Activated CD4-positive, alpha-beta T cell treated with anti-CD3 and anti-CD28 coated beads, Interleukin-2, amount 50 U/mL, for 16 hours (primary cell): ENCODE measurements at regions not wholly inside any gene's neighbourhood (a gene's known extent, or its start where the extent isn't known, plus 50 kb on each side); places are given as distances from the start of the nearest gene placed in this dataset.
"Not testable (repeated sequence)": the region's sequence is repeated elsewhere in the genome, so short reads cannot be mapped to it uniquely, and the experiment has no call there.

Experiments
- DNase-seq: peaks from one replicate; pipeline ENCODE4 v3.0.0-alpha.2; 2020

GRCh38 chr5:118551031-118551430 lies 437.3 kb downstream of the DTWD2 start:
- DNase-seq, result no peak

- DNase-seq, result no peak
Measured at GRCh38 chr5:118548761-118549720, 439.3 kb downstream of the DTWD2 start.

GRCh38 chr5:118545470-118545869 lies 442.9 kb downstream of the DTWD2 start:
- no peak for DNase-seq

GRCh38 chr5:118544887-118545449 lies 443.4 kb downstream of the DTWD2 start:
- no peak for DNase-seq

- no peak for DNase-seq
Measured at GRCh38 chr5:118533923-118534322, 454.4 kb downstream of the DTWD2 start.

GRCh38 chr5:118533156-118533555 lies 455.2 kb downstream of the DTWD2 start:
- no peak for DNase-seq

GRCh38 chr5:118531276-118531675 lies 457.1 kb downstream of the DTWD2 start:
- DNase-seq, result no peak

- DNase-seq, result no peak
Measured at GRCh38 chr5:118529361-118530144, 458.8 kb downstream of the DTWD2 start.

GRCh38 chr5:118522626-118523025 lies 465.7 kb downstream of the DTWD2 start:
- DNase-seq, result no peak

- no peak for DNase-seq
Measured at GRCh38 chr5:118520771-118521415, 467.5 kb downstream of the DTWD2 start.

- no peak for DNase-seq
Measured at GRCh38 chr5:118519466-118519865, 468.9 kb downstream of the DTWD2 start.

GRCh38 chr5:118518720-118519119 lies 469.6 kb downstream of the DTWD2 start:
- no peak for DNase-seq

- no peak for DNase-seq
Measured at GRCh38 chr5:118511846-118512245, 476.5 kb downstream of the DTWD2 start.

- DNase-seq, result no peak
Measured at GRCh38 chr5:118506217-118506852, 482.0 kb downstream of the DTWD2 start.

GRCh38 chr5:118502232-118502631 lies 486.1 kb downstream of the DTWD2 start:
- not testable (repeated sequence) for DNase-seq

- no peak for DNase-seq
Measured at GRCh38 chr5:118491351-118491750, 497.0 kb downstream of the DTWD2 start.

GRCh38 chr5:118486647-118487225 lies 501.6 kb downstream of the DTWD2 start:
- DNase-seq, result no peak

GRCh38 chr5:118479285-118479684 lies 509.1 kb downstream of the DTWD2 start:
- DNase-seq, result no peak

- no peak for DNase-seq
Measured at GRCh38 chr5:118478852-118479251, 509.5 kb downstream of the DTWD2 start.

- DNase-seq, result no peak
Measured at GRCh38 chr5:118468085-118468484, 520.3 kb downstream of the DTWD2 start.

- DNase-seq, result no peak
Measured at GRCh38 chr5:118467103-118467502, 521.2 kb downstream of the DTWD2 start.

- DNase-seq, result no peak
Measured at GRCh38 chr5:118466418-118466817, 521.9 kb downstream of the DTWD2 start.
